ENCODE measurements at regions not wholly inside any gene's neighbourhood (a gene's known extent, or its start where the extent isn't known, plus 50 kb on each side); places are given as distances from the start of the nearest gene placed in this dataset.

DNA sequence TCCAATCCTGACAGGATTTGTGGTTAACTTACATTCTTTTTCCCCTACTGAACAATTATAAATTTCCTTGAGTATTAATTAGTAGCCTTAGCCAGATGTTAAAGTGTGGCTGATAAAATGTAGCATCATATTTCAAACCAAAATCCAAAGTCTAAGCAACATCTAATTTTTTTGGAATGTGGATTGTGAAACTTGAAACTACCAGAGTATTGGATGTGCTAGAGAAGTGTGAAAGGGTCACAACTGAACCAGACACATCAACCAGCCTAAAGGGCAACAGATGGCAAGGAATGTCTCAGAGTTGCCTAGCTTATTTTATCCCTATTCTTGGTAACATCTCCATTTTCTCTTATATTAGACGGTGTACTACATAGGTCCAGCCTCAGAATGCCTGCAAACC lies 153.1 kb upstream of the DCN start:
- H3K27ac ChIP-seq, result no peak overlapping the region
- H3K27me3 ChIP-seq, result no peaks in the 10 kb centered on the region
- no peak for DNase-seq (ENCODE audit: low spot score)
- H3K36me3 ChIP-seq, result no peaks in the 10 kb centered on the region
- TF ChIP-seq, protein P1, sequence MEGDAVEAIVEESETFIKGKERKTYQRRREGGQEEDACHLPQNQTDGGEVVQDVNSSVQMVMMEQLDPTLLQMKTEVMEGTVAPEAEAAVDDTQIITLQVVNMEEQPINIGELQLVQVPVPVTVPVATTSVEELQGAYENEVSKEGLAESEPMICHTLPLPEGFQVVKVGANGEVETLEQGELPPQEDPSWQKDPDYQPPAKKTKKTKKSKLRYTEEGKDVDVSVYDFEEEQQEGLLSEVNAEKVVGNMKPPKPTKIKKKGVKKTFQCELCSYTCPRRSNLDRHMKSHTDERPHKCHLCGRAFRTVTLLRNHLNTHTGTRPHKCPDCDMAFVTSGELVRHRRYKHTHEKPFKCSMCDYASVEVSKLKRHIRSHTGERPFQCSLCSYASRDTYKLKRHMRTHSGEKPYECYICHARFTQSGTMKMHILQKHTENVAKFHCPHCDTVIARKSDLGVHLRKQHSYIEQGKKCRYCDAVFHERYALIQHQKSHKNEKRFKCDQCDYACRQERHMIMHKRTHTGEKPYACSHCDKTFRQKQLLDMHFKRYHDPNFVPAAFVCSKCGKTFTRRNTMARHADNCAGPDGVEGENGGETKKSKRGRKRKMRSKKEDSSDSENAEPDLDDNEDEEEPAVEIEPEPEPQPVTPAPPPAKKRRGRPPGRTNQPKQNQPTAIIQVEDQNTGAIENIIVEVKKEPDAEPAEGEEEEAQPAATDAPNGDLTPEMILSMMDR (IDR thresholded peaks at IDR 0.05), result no peak
- H3K4me1 ChIP-seq, result no peaks in the 10 kb centered on the region
- no peaks in the 10 kb centered on the region for H3K9me3 ChIP-seq
- H3K4me3 ChIP-seq, result no peak overlapping the region

- H3K4me1 ChIP-seq, result no peaks in the 10 kb centered on the region
- H3K27ac ChIP-seq, result no peak overlapping the region
- no peak overlapping the region for H3K4me3 ChIP-seq
- TF ChIP-seq, protein P1 (IDR thresholded peaks at IDR 0.05), result no peak
- H3K27me3 ChIP-seq, result no peaks in the 10 kb centered on the region
- H3K36me3 ChIP-seq, result no peaks in the 10 kb centered on the region
- no peaks in the 10 kb centered on the region for H3K9me3 ChIP-seq
- no peak for DNase-seq (ENCODE audit: low spot score)
Measured at GRCh38 chr12:91333966-91334365, 151.3 kb upstream of the DCN start.

DNA sequence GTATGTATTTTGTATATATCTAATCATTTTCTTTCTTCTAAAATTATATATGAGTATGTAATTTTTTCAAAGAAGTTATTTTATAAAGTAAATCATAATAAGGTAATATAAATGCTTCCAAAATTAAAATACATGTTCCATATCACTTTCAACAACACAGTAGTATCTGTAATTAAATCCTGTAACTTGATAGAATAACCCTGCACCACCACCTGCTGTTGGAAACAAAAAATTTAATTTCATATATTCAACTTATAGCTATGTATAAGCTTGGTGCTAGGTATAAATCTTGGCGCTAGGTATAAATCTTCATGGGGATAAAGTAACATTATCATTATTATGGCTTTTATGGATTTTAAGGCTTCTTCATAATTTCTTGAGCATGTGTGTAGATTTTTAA lies 149.7 kb upstream of the DCN start:
- no peak for DNase-seq (ENCODE audit: low spot score)
- TF ChIP-seq, protein P1 (IDR thresholded peaks at IDR 0.05), result no peak

GRCh38 chr12:91331371-91331770 lies 148.8 kb upstream of the DCN start:
- H3K27me3 ChIP-seq, result no peaks in the 10 kb centered on the region

More for the DNA sequence above, 149.7 kb upstream of the DCN start:
- no peaks in the 10 kb centered on the region for H3K36me3 ChIP-seq
- no peaks in the 10 kb centered on the region for H3K4me1 ChIP-seq
- H3K9me3 ChIP-seq, result no peaks in the 10 kb centered on the region
- H3K4me3 ChIP-seq, result no peak overlapping the region
- H3K27me3 ChIP-seq, result no peaks in the 10 kb centered on the region
- no peak overlapping the region for H3K27ac ChIP-seq

DNA sequence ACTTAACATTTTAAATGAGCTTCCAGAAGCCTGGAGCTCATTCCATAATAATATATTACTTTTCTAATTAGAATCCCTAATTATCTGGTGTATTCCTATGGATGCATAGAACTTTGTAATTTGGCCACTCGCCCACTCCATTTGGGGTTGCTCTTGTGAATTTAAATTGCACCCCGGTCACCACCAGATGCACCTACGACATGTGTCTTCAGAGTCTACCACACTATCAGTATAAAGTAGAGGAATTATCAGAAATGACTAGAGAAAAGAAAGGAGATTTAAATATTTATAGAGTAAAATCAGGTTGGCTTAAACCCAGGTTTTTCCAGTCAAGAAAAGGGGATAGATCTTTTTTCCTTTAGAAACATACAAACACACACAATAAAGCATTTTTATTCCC lies 145.8 kb upstream of the DCN start:
- Histone ChIP-seq H3K9me3 (no peaks in the 10 kb centered on the region), H3K27ac (no peak overlapping the region), H3K4me3 (no peak overlapping the region), H3K36me3 (no peaks in the 10 kb centered on the region), H3K4me1 (no peaks in the 10 kb centered on the region), H3K27me3 (no peaks in the 10 kb centered on the region)
- DNase-seq (ENCODE audit: low spot score), result no peak
- TF ChIP-seq, protein P1 (IDR thresholded peaks at IDR 0.05), result no peak

More at GRCh38 chr12:91331371-91331770, 148.8 kb upstream of the DCN start:
- no peaks in the 10 kb centered on the region for H3K9me3 ChIP-seq
- H3K4me3 ChIP-seq, result no peak overlapping the region
- no peaks in the 10 kb centered on the region for H3K36me3 ChIP-seq
- H3K27ac ChIP-seq, result no peak overlapping the region
- no peaks in the 10 kb centered on the region for H3K4me1 ChIP-seq
- TF ChIP-seq, protein P1 (IDR thresholded peaks at IDR 0.05), result no peak
- DNase-seq (ENCODE audit: low spot score), result no peak

DNA sequence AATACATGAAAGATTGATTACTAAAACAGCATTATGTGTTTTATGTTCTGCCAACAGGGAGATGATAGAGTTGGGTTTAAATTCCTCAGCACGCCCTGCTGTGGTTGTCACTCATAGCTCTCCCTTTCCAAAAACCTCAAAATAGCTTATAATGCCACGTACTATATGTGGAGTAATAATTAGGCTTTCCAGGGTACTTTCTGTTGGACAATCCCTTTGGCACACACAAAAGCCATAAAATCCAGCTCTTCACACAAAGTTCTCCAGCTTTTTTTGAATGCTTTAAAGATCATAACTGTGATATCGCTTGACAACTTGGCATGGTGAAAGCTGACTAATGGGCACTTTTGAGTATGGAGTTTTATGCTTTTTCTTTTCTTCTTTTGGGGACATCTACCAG lies 145.3 kb upstream of the DCN start:
- H3K27ac ChIP-seq, result no peak overlapping the region
- no peaks in the 10 kb centered on the region for H3K27me3 ChIP-seq
- no peak overlapping the region for H3K4me3 ChIP-seq
- H3K4me1 ChIP-seq, result no peaks in the 10 kb centered on the region
- no peaks in the 10 kb centered on the region for H3K36me3 ChIP-seq
- no peak for DNase-seq (ENCODE audit: low spot score)
- no peaks in the 10 kb centered on the region for H3K9me3 ChIP-seq
- TF ChIP-seq, protein P1 (IDR thresholded peaks at IDR 0.05), result no peak

Data from right atrium auricular region (tissue), 2 donors.